HL-60 (cell line): ENCODE measurements at regions not wholly inside any gene's neighbourhood (a gene's known extent, or its start where the extent isn't known, plus 50 kb on each side); places are given as distances from the start of the nearest gene placed in this dataset.

ENCODE experiments used
- POLR2AphosphoS5 ChIP-seq: IDR thresholded peaks from 2 replicates; pipeline ENCODE4 v1.6.1; 2012; ENCODE audit warnings: low read depth
- TF ChIP-seq, protein P1 (sequence below): IDR thresholded peaks from one replicate; pipeline ENCODE4 v1.5.1; 2011; ENCODE audit warnings: low read length, control low read depth, inconsistent platforms; ENCODE audit not compliant: insufficient read depth
- TF ChIP-seq, protein P2 (sequence below): IDR thresholded peaks from 2 replicates; pipeline ENCODE4 v1.6.1; 2012; ENCODE audit warnings: low read depth; ENCODE audit not compliant: insufficient replicate concordance

DNA sequence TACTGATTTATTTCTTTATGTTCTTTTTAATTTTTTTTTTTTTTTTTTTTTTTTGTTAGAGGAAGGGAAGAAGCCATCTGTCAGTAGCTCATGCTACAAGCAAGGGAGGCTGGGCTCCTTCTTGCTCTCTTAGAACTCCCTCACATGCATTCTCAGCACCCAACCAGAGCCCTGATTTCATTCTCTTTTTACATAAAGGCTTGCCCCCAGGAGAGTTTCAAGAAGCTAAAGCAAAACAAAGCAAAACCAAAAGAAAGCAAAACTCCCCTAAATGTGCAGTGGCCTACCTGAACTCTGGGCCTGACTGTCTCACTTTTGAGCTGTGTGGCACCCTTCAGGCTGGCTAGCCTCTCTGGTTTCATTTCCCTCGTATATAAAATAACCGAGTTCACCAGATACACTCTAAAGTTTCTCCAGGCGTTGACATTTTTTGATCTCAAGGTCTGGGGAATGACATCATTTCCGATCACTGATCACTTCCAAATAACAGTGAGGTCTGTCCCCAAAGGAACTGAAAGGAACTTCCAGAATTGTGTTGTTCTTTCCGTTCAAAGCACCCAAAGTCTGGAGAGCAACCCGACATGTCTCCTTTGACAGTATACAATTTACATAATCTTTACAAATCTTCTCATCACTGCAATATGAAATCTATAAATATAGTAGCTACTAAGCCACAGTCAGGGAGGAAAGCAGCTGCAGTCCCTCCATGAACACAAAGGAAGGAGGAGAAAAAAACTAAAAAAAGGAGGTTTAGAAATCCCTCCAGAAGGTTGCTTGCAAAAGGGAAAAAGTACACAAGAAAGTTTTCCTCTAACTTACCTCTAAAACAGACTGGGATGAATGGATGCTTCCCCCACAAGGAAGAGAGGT lies 145.6 kb upstream of the NCK2 start:
- TF ChIP-seq, protein P1, sequence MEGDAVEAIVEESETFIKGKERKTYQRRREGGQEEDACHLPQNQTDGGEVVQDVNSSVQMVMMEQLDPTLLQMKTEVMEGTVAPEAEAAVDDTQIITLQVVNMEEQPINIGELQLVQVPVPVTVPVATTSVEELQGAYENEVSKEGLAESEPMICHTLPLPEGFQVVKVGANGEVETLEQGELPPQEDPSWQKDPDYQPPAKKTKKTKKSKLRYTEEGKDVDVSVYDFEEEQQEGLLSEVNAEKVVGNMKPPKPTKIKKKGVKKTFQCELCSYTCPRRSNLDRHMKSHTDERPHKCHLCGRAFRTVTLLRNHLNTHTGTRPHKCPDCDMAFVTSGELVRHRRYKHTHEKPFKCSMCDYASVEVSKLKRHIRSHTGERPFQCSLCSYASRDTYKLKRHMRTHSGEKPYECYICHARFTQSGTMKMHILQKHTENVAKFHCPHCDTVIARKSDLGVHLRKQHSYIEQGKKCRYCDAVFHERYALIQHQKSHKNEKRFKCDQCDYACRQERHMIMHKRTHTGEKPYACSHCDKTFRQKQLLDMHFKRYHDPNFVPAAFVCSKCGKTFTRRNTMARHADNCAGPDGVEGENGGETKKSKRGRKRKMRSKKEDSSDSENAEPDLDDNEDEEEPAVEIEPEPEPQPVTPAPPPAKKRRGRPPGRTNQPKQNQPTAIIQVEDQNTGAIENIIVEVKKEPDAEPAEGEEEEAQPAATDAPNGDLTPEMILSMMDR = no peak
- TF ChIP-seq, protein P2, sequence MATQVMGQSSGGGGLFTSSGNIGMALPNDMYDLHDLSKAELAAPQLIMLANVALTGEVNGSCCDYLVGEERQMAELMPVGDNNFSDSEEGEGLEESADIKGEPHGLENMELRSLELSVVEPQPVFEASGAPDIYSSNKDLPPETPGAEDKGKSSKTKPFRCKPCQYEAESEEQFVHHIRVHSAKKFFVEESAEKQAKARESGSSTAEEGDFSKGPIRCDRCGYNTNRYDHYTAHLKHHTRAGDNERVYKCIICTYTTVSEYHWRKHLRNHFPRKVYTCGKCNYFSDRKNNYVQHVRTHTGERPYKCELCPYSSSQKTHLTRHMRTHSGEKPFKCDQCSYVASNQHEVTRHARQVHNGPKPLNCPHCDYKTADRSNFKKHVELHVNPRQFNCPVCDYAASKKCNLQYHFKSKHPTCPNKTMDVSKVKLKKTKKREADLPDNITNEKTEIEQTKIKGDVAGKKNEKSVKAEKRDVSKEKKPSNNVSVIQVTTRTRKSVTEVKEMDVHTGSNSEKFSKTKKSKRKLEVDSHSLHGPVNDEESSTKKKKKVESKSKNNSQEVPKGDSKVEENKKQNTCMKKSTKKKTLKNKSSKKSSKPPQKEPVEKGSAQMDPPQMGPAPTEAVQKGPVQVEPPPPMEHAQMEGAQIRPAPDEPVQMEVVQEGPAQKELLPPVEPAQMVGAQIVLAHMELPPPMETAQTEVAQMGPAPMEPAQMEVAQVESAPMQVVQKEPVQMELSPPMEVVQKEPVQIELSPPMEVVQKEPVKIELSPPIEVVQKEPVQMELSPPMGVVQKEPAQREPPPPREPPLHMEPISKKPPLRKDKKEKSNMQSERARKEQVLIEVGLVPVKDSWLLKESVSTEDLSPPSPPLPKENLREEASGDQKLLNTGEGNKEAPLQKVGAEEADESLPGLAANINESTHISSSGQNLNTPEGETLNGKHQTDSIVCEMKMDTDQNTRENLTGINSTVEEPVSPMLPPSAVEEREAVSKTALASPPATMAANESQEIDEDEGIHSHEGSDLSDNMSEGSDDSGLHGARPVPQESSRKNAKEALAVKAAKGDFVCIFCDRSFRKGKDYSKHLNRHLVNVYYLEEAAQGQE = no peak
- TF ChIP-seq POLR2AphosphoS5 = no peak
